Hepatocyte (in vitro differentiated cells): ENCODE measurements at regions not wholly inside any gene's neighbourhood (a gene's known extent, or its start where the extent isn't known, plus 50 kb on each side); places are given as distances from the start of the nearest gene placed in this dataset.

Experiments
- DNase-seq: peaks from one replicate; pipeline ENCODE4 v3.0.0-alpha.2; 2016; ENCODE audit warnings: low spot score
- H2AFZ ChIP-seq: fragments of 200-600 bp; sonication (generic); 2 replicates; pipeline ENCODE4 v1.6.0; 2016; ENCODE audit warnings: antibody characterized with exemption, mild to moderate bottlenecking
- H3K27ac ChIP-seq: fragments of 200-600 bp; sonication (generic); 2 replicates; pipeline ENCODE4 v1.5.1; 2016; ENCODE audit warnings: mild to moderate bottlenecking
- H3K27me3 ChIP-seq: fragments of 200-600 bp; sonication (generic); 2 replicates; pipeline ENCODE4 v1.6.1; 2016
- H3K36me3 ChIP-seq: fragments of 200-600 bp; sonication (generic); replicated peaks from 2 replicates; pipeline ENCODE4 v1.5.1; 2016; ENCODE audit warnings: low read depth; ENCODE audit not compliant: insufficient read depth
- H3K4me1 ChIP-seq: fragments of 200-600 bp; sonication (generic); 2 replicates; pipeline ENCODE4 v1.5.1; 2016; ENCODE audit warnings: mild to moderate bottlenecking, moderate library complexity; ENCODE audit not compliant: insufficient read depth
- H3K4me2 ChIP-seq: fragments of 200-600 bp; sonication (generic); 2 replicates; pipeline ENCODE4 v1.6.0; 2016
- H3K4me3 ChIP-seq: fragments of 200-600 bp; sonication (generic); 2 replicates; pipeline ENCODE4 v1.5.1; 2016; ENCODE audit warnings: mild to moderate bottlenecking
- H3K79me2 ChIP-seq: fragments of 200-600 bp; sonication (generic); 2 replicates; pipeline ENCODE4 v1.6.0; 2017; ENCODE audit warnings: mild to moderate bottlenecking
- H3K9me2 ChIP-seq: fragments of 200-600 bp; sonication (generic); replicated peaks from 2 replicates; pipeline ENCODE4 v1.6.0; 2017; ENCODE audit warnings: mild to moderate bottlenecking; ENCODE audit not compliant: insufficient read depth
- H3K9me3 ChIP-seq: fragments of 200-600 bp; sonication (generic); 2 replicates; pipeline ENCODE4 v1.5.1; 2016; ENCODE audit warnings: low read depth, mild to moderate bottlenecking
- H4K20me1 ChIP-seq: fragments of 200-600 bp; sonication (generic); 2 replicates; pipeline ENCODE4 v1.6.0; 2016; ENCODE audit warnings: mild to moderate bottlenecking; ENCODE audit not compliant: insufficient read depth, poor library complexity, severe bottlenecking
- EZH2 ChIP-seq: fragments of 200-600 bp; sonication (generic); IDR thresholded peaks from 2 replicates; pipeline ENCODE4 v1.6.1; 2016; ENCODE audit warnings: antibody characterized with exemption, mild to moderate bottlenecking, borderline replicate concordance
- EZH2phosphoT487 ChIP-seq: fragments of 200-600 bp; sonication (generic); IDR thresholded peaks from one replicate; pipeline ENCODE4 v1.6.1; 2018; ENCODE audit warnings: antibody characterized with exemption, mild to moderate bottlenecking, low read depth, moderate library complexity; ENCODE audit not compliant: unreplicated experiment, severe bottlenecking
- WGBS: methylation state at CpG from one replicate; pipeline ENCODE4 v1.1.6; 2016; ENCODE audit warnings: low lambda C conversion rate; ENCODE audit errors: missing lambda C conversion rate; 5-methylcytosine and 5-hydroxymethylcytosine counted together
- TF ChIP-seq, protein P1 (sequence below): fragments of 200-600 bp; sonication (generic); IDR thresholded peaks from 2 replicates; pipeline ENCODE4 v1.5.1; 2016; ENCODE audit warnings: antibody characterized with exemption, mild to moderate bottlenecking; ENCODE audit not compliant: poor library complexity

DNA sequence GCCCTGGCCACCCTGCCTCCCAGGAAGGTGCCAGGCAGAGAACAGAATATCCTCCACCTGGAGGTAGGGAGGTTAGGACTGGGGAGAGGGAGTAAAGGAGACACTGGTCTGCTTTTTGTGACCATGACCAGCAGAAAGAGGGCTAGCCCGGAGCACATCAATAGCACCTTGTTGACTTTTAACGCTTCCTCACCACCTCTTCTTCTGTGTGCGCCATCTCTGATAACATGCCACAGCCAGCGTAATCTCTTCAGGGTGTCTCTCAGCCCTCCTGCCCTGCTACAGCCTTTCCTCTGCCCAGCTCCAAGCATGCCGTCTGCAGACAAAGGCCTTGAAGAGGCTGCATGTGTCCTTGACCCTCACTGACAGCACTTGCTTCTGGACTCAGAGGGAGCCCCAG is 50.9 kb upstream of the GJA5 start:
- H2AFZ ChIP-seq = no peak overlapping the region
- 86% methylated on average over 5 of the region's 5 CpGs for WGBS
- H3K27ac ChIP-seq = no peak overlapping the region
- H3K9me3 ChIP-seq = no peaks in the 10 kb centered on the region
- H3K4me3 ChIP-seq = no peak overlapping the region
- no peaks in the 10 kb centered on the region for H3K79me2 ChIP-seq
- no peaks in the 10 kb centered on the region for H3K9me2 ChIP-seq
- no peak for DNase-seq
- no peaks in the 10 kb centered on the region for H3K27me3 ChIP-seq
- TF ChIP-seq EZH2phosphoT487 (no peak), EZH2 (no peak)
- TF ChIP-seq, protein P1, sequence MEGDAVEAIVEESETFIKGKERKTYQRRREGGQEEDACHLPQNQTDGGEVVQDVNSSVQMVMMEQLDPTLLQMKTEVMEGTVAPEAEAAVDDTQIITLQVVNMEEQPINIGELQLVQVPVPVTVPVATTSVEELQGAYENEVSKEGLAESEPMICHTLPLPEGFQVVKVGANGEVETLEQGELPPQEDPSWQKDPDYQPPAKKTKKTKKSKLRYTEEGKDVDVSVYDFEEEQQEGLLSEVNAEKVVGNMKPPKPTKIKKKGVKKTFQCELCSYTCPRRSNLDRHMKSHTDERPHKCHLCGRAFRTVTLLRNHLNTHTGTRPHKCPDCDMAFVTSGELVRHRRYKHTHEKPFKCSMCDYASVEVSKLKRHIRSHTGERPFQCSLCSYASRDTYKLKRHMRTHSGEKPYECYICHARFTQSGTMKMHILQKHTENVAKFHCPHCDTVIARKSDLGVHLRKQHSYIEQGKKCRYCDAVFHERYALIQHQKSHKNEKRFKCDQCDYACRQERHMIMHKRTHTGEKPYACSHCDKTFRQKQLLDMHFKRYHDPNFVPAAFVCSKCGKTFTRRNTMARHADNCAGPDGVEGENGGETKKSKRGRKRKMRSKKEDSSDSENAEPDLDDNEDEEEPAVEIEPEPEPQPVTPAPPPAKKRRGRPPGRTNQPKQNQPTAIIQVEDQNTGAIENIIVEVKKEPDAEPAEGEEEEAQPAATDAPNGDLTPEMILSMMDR = no peak
- no peak overlapping the region for H3K4me2 ChIP-seq
- no peaks in the 10 kb centered on the region for H3K36me3 ChIP-seq
- no peaks in the 10 kb centered on the region for H3K4me1 ChIP-seq
- no peaks in the 10 kb centered on the region for H4K20me1 ChIP-seq

DNA sequence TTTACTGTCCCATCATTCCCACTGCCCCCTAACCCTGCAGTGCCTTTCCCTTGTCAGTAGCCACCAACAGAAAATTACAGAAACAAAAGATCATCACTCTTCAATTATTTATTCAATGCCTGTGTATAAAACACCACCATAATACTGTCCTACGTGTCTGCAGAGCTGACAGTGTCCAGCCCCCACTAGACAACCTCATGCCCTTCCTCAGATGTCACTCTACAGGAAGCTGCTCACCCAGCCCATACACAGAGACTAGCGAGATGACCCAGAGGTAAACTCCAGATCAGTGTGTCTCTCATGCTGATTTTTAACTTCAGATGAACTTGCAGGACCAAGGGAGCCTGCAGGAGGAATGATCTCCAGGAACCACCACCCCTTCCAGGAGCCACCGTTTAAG is 51.3 kb upstream of the GJA5 start:
- TF ChIP-seq, protein P1 = no peak
- TF ChIP-seq EZH2 = no peak
- TF ChIP-seq EZH2phosphoT487 = no peak
- Histone ChIP-seq H3K4me3 (no peak overlapping the region), H3K9me2 (no peaks in the 10 kb centered on the region), H3K27me3 (no peaks in the 10 kb centered on the region), H3K4me2 (no peak overlapping the region), H4K20me1 (no peaks in the 10 kb centered on the region), H3K4me1 (no peaks in the 10 kb centered on the region), H3K36me3 (no peaks in the 10 kb centered on the region), H3K79me2 (no peaks in the 10 kb centered on the region), H2AFZ (no peak overlapping the region), H3K9me3 (no peaks in the 10 kb centered on the region), H3K27ac (no peak overlapping the region)
- DNase-seq = no peak
- WGBS = 75% methylated on average over 3 of the region's 3 CpGs

DNA sequence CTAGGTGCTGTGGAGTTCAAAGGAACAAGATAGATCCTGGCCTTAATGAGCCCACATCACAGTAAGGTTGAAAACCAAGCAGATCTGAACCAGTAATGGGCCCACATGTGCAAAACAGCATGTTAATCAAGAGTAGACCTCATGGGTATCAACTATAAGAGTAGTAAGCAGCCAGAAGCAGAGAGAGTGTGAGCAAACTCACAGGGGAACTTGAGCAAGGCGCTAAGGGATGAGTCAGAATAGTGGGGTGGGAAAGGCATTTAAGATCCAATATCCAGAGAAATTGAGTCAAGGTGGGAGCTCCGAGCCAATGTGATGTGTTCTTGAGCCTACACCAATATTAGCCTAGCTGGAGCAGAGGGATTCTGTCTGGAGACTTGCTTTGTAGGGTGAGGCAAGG is 52.4 kb upstream of the GJA5 start:
- Histone ChIP-seq H3K79me2 (no peaks in the 10 kb centered on the region), H3K36me3 (no peaks in the 10 kb centered on the region), H3K4me2 (no peak overlapping the region), H2AFZ (no peak overlapping the region), H3K27ac (no peak overlapping the region), H3K4me3 (no peak overlapping the region), H3K9me2 (no peaks in the 10 kb centered on the region), H3K4me1 (no peaks in the 10 kb centered on the region), H3K9me3 (no peaks in the 10 kb centered on the region), H4K20me1 (no peaks in the 10 kb centered on the region), H3K27me3 (no peaks in the 10 kb centered on the region)
- no peak for DNase-seq
- TF ChIP-seq EZH2 = no peak
- TF ChIP-seq, protein P1 = no peak
- no peak for TF ChIP-seq EZH2phosphoT487
- 92% methylated on average over 2 of the region's 2 CpGs for WGBS

DNA sequence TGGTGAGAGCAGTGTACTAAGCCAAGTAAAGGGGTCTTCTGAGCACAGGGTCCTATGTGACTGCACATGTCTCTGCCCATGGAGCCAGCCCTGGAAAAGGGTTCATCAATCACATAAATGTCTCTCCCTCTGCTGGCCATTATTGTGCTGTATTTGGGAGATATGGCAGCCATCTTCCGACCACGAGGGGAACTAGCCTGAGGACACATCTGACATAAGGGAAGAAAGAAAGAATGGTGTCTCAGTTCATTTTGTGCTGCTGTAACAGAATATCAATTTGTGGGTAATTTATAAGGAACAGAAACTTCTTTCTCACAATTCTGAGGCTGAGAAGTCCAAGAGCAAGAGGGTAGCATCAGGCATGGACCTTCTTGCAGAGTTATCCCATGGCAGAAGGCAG is 55.1 kb upstream of the GJA5 start:
- Histone ChIP-seq H3K9me2 (no peaks in the 10 kb centered on the region), H3K27me3 (no peaks in the 10 kb centered on the region), H4K20me1 (no peaks in the 10 kb centered on the region), H3K79me2 (no peaks in the 10 kb centered on the region), H3K4me3 (no peak overlapping the region), H3K4me2 (no peak overlapping the region), H3K4me1 (no peaks in the 10 kb centered on the region), H2AFZ (no peak overlapping the region), H3K36me3 (no peaks in the 10 kb centered on the region), H3K27ac (no peak overlapping the region), H3K9me3 (no peaks in the 10 kb centered on the region)
- 84% methylated on average over 2 of the region's 2 CpGs for WGBS
- no peak for DNase-seq
- TF ChIP-seq EZH2 (no peak), EZH2phosphoT487 (no peak)
- TF ChIP-seq, protein P1 = no peak
